ENCODE measurements at regions not wholly inside any gene's neighbourhood (a gene's known extent, or its start where the extent isn't known, plus 50 kb on each side); places are given as distances from the start of the nearest gene placed in this dataset.

DNA sequence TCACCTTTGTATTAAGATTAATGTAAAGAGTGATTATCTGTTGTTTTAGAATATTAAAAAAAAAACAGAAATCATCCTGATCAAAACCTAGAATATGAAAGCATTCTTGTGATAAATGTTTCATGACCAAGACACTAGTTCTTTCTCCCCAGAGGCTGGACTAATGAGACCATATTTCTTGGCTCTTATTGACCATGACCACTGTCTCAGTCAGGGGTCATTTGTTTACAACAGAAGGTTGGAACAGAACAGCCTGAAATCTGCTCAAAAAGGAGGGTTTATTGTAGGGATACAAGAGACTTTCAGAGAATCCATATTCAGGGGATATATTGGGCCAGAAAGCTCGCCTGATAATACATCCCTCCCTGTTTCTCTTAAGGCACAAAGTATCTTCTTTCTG is 87.7 kb downstream of the TMEM30B start:
- TF ChIP-seq, protein P1, sequence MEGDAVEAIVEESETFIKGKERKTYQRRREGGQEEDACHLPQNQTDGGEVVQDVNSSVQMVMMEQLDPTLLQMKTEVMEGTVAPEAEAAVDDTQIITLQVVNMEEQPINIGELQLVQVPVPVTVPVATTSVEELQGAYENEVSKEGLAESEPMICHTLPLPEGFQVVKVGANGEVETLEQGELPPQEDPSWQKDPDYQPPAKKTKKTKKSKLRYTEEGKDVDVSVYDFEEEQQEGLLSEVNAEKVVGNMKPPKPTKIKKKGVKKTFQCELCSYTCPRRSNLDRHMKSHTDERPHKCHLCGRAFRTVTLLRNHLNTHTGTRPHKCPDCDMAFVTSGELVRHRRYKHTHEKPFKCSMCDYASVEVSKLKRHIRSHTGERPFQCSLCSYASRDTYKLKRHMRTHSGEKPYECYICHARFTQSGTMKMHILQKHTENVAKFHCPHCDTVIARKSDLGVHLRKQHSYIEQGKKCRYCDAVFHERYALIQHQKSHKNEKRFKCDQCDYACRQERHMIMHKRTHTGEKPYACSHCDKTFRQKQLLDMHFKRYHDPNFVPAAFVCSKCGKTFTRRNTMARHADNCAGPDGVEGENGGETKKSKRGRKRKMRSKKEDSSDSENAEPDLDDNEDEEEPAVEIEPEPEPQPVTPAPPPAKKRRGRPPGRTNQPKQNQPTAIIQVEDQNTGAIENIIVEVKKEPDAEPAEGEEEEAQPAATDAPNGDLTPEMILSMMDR (IDR thresholded peaks at IDR 0.05; ENCODE audit: poor library complexity), result no peak
- no peak for TF ChIP-seq EZH2 (IDR thresholded peaks at IDR 0.05; ENCODE audit: borderline replicate concordance)
- no peak for TF ChIP-seq EZH2phosphoT487 (IDR thresholded peaks at IDR 0.05; ENCODE audit: low read depth, severe bottlenecking, unreplicated experiment)

Data from hepatocyte (in vitro differentiated cells).